Right cardiac atrium (tissue), 5 donors: ENCODE measurements at regions not wholly inside any gene's neighbourhood (a gene's known extent, or its start where the extent isn't known, plus 50 kb on each side); places are given as distances from the start of the nearest gene placed in this dataset.

Experiments
- ATAC-seq, 2 donors: fragments of 200-7000 bp; cut with Tn5 transposase; one replicate each; pipeline versions ENCODE4 v1.8.0 to v1.9.1; 2020; ENCODE audit warnings: moderate library complexity in 2 of 2, mild to moderate bottlenecking in 1 of 2
- DNase-seq, 3 donors: peaks; one replicate each; pipeline ENCODE4 v3.0.0-alpha.2; 2020
- H3K27ac ChIP-seq: one replicate; pipeline ENCODE4 v1.5.1; 2013; ENCODE audit warnings: mild to moderate bottlenecking, low read length, control low read depth, moderate library complexity
- H3K27me3 ChIP-seq: one replicate; pipeline ENCODE4 v1.6.1; 2013; ENCODE audit not compliant: control insufficient read depth, insufficient read depth
- H3K4me1 ChIP-seq: one replicate; pipeline ENCODE4 v1.6.1; 2013; ENCODE audit warnings: low read length; ENCODE audit not compliant: control insufficient read depth, insufficient read depth
- H3K4me3 ChIP-seq: one replicate; pipeline ENCODE4 v1.5.1; 2013; ENCODE audit warnings: low read length, control low read depth
- H3K9me3 ChIP-seq: one replicate; pipeline ENCODE4 v1.6.1; 2013; ENCODE audit warnings: low read length; ENCODE audit not compliant: control insufficient read depth
- WGBS: extraction: QIAGEN DNeasy Blood & Tissue Kit; methylation state at CpG from one replicate; pipeline ENCODE4 v1.1.7; 2013; 5-methylcytosine and 5-hydroxymethylcytosine counted together
- intact Hi-C, 4 donors: fragments of 100-400 bp; cut with DNase I; formaldehyde crosslinking; loops; one replicate each; pipeline versions ENCODE4 v1.11.0 to v1.14.0; 2022 to 2023
- donor health status: healthy with polysubstance abuse.
- donor health status: DM: no; HTN: yes; CAD: no.
- donor health status: DM: no; HTN: no; CAD: no.
- donor health status: DM: no; HTN: yes; CAD: no; lungs with severe emphysema.
- donor health status: DM: yes; HTN: yes; CAD: no.

GRCh38 chr22:44627521-44628139 lies 74.4 kb upstream of the PRR5 start:
- H3K4me1 ChIP-seq = no peaks in the 10 kb centered on the region
- DNase-seq (no peak), ATAC-seq (no peak)
- 70% methylated on average over 19 of the region's 19 CpGs for WGBS
- H3K27me3 ChIP-seq = no peaks in the 10 kb centered on the region
- no peak overlapping the region for H3K27ac ChIP-seq
- no peak overlapping the region for H3K4me3 ChIP-seq
- intact Hi-C loops = loop anchor here (2.0 to 10.0 kb wide), 6 partner anchors 293 to 1243 kb away; no protein-coding TSS in a partner anchor
- H3K9me3 ChIP-seq = no peaks in the 10 kb centered on the region

GRCh38 chr22:44625981-44626687 lies 75.9 kb upstream of the PRR5 start:
- intact Hi-C loops = loop anchor here (2.0 to 10.0 kb wide), 6 partner anchors 291 to 1241 kb away; no protein-coding TSS in a partner anchor
- no peak overlapping the region for H3K4me3 ChIP-seq
- H3K9me3 ChIP-seq = no peaks in the 10 kb centered on the region
- H3K27ac ChIP-seq = no peak overlapping the region
- WGBS = 6% methylated on average over 16 of the region's 16 CpGs
- no peaks in the 10 kb centered on the region for H3K4me1 ChIP-seq
- ATAC-seq (peak; percentile 64 to 66), DNase-seq (peak; percentile 65 to 85 (median 85))
- no peaks in the 10 kb centered on the region for H3K27me3 ChIP-seq

DNA sequence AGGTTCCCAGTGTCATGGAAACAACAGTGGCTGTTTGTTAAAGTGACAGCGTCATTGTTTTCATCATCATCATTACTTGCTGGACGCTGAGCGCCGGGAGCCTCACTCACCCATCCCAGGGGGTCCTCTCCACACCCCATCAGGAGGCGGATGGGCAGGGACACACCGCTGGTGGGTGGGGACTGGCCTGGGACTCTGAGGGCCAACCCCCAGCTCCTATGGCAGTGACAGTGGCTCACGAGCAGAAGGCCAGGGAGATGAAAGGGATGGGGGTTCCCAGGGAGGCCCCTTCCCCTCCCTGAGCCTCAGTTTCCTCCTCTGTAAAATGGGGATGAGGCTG lies 76.6 kb upstream of the PRR5 start:
- intact Hi-C loops = loop anchor here (2.0 to 10.0 kb wide), 6 partner anchors 291 to 1241 kb away; no protein-coding TSS in a partner anchor
- no peaks in the 10 kb centered on the region for H3K27me3 ChIP-seq
- no peak overlapping the region for H3K4me3 ChIP-seq
- ATAC-seq = no peak
- H3K27ac ChIP-seq = no peak overlapping the region
- H3K4me1 ChIP-seq = no peaks in the 10 kb centered on the region
- WGBS = 75% methylated on average over 7 of the region's 7 CpGs
- DNase-seq = no peak
- no peaks in the 10 kb centered on the region for H3K9me3 ChIP-seq

- intact Hi-C loops = loop anchor here (2.0 to 10.0 kb wide), 6 partner anchors 290 to 1240 kb away; no protein-coding TSS in a partner anchor
- WGBS = 81% methylated on average over 27 of the region's 27 CpGs
- no peak overlapping the region for H3K27ac ChIP-seq
- no peaks in the 10 kb centered on the region for H3K27me3 ChIP-seq
- no peak for ATAC-seq
- no peak for DNase-seq
- no peak overlapping the region for H3K4me3 ChIP-seq
- no peaks in the 10 kb centered on the region for H3K9me3 ChIP-seq
- H3K4me1 ChIP-seq = no peaks in the 10 kb centered on the region
Measured at GRCh38 chr22:44624689-44625420, 77.1 kb upstream of the PRR5 start.

- no peak overlapping the region for H3K27ac ChIP-seq
- no peak overlapping the region for H3K4me3 ChIP-seq
- 47% methylated on average over 24 of the region's 24 CpGs for WGBS
- ATAC-seq (peak in 1 of 2 donors; percentile 12), DNase-seq (no peak)
- no peaks in the 10 kb centered on the region for H3K27me3 ChIP-seq
- intact Hi-C loops = loop anchor here in 3 of 4 donors (2.0 to 10.0 kb wide), 4 partner anchors 289 to 1239 kb away; no protein-coding TSS in a partner anchor
- H3K4me1 ChIP-seq = no peaks in the 10 kb centered on the region
- H3K9me3 ChIP-seq = no peaks in the 10 kb centered on the region
Measured at GRCh38 chr22:44623771-44624510, 78.1 kb upstream of the PRR5 start.

DNA sequence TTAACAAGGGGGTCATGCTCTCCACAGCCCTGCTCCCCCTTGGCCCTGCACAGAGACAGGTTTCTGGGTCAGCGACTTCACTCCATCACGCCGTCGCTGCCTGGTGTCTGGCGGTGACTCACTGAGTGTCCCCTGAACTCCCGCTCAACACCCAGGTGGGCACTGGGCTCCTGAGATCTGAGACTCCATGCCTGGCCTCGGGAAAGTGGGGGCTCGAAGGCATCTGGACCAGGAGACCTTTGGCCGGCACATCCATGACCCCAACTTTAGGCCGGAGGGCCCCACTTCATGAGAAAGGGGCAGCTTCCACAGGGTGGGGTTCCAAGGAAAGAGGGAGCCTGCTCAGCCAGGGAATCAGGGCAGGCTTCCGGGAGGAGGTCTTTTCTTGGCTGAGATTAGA lies 79.3 kb upstream of the PRR5 start:
- DNase-seq (no peak), ATAC-seq (no peak)
- H3K27ac ChIP-seq = no peak overlapping the region
- WGBS = 85% methylated on average over 11 of the region's 11 CpGs
- H3K9me3 ChIP-seq = no peaks in the 10 kb centered on the region
- H3K4me3 ChIP-seq = no peak overlapping the region
- H3K27me3 ChIP-seq = no peaks in the 10 kb centered on the region
- intact Hi-C loops = loop anchor here in 3 of 4 donors (10.0 kb wide), 3 partner anchors 288 to 1238 kb away; no protein-coding TSS in a partner anchor
- H3K4me1 ChIP-seq = no peaks in the 10 kb centered on the region

- DNase-seq = no peak
- intact Hi-C loops = loop anchor here in 3 of 4 donors (10.0 kb wide), 3 partner anchors 287 to 1237 kb away; no protein-coding TSS in a partner anchor
- 52% methylated on average over 8 of the region's 8 CpGs for WGBS
- Histone ChIP-seq H3K9me3 (no peaks in the 10 kb centered on the region), H3K27me3 (no peaks in the 10 kb centered on the region), H3K27ac (no peak overlapping the region), H3K4me1 (no peaks in the 10 kb centered on the region), H3K4me3 (no peak overlapping the region)
- no peak for ATAC-seq
Measured at GRCh38 chr22:44622147-44622427, 79.9 kb upstream of the PRR5 start.

DNA sequence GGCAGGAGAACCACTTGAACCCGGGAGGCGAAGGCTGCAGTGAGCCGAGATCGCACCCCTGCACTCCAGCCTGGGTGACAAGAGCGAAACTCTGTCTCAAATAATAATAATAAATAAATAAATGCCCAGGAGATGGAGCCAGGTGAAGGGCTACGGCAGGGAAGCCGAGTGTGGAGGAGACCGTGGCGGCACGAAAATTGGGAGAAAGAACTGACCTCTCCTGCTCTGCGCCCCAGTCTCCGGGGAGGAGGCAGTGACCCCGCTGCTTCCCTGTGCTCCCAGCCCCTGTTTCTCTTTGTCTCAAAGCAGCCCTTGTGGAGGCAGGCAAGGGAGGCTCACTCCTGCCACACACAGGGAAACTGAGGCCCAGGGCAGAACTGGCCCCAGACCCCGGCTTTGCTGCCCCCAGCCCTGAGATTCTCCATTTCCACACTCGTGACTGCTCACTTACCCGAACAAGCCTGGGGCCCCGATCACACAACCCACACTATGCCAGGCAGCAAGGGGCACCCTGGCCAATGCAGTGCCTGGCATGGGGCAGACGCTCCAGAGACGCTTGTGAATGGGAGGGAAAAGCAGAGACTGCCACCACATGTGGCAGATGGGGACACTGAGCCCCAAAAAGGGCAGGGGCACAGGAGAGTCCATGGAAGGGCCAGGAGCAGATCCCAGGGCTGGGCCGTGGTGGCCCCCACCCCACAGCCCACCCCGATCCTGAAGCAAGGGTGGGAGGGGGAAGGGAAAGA lies 80.4 kb upstream of the PRR5 start:
- ATAC-seq (no peak), DNase-seq (peak in 1 of 3 donors; percentile 24)
- 85% methylated on average over 21 of the region's 21 CpGs for WGBS
- Histone ChIP-seq H3K9me3 (no peaks in the 10 kb centered on the region), H3K4me1 (no peaks in the 10 kb centered on the region), H3K27ac (no peak overlapping the region), H3K27me3 (no peaks in the 10 kb centered on the region), H3K4me3 (no peak overlapping the region)
- intact Hi-C loops = loop anchor here in 3 of 4 donors (10.0 kb wide), 3 partner anchors 287 to 1237 kb away; no protein-coding TSS in a partner anchor

DNA sequence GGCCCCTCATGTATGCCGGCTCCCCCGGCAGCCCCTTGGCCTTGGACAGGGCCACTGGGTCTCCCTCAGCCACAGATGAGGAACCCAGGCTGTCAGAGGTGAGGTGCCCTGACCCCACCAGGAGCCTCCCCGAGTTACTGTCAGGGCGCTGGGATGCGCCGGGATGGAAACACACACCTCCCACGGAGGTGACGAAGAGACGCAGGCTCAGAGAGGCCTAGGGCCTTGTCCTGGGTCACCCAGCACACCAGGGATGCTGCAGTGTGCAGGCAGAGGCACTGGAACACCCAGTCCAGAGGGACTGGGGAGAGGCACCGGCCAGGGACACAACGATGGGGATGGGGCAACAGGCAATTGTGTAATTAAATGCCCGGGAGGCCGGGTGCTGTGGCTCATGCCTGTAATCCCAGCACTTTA lies 81.2 kb upstream of the PRR5 start:
- no peaks in the 10 kb centered on the region for H3K4me1 ChIP-seq
- H3K27me3 ChIP-seq = no peaks in the 10 kb centered on the region
- no peak overlapping the region for H3K4me3 ChIP-seq
- WGBS = 57% methylated on average over 13 of the region's 13 CpGs
- peak in 1 of 2 donors; percentile 1 for ATAC-seq
- no peak overlapping the region for H3K27ac ChIP-seq
- no peaks in the 10 kb centered on the region for H3K9me3 ChIP-seq
- intact Hi-C loops = loop anchor here in 3 of 4 donors (10.0 kb wide), 3 partner anchors 286 to 1236 kb away; no protein-coding TSS in a partner anchor
- DNase-seq = no peak
